Tibial nerve (tissue), 4 donors: ENCODE measurements at regions not wholly inside any gene's neighbourhood (a gene's known extent, or its start where the extent isn't known, plus 50 kb on each side); places are given as distances from the start of the nearest gene placed in this dataset.

Experiments used
- CTCF ChIP-seq, 5 experiments: fragments of 200-600 bp in 3 of 5; fragments of 450-650 bp in 2 of 5; sonication (generic) in 3 of 5; IDR thresholded peaks; one replicate each; pipeline ENCODE4 v1.5.1; 2016 to 2019; ENCODE audit warnings: antibody characterized with exemption in 5 of 5, mild to moderate bottlenecking in 3 of 5, moderate library complexity in 2 of 5
- EP300 ChIP-seq, 2 donors: sonication (generic); formaldehyde crosslinking; IDR thresholded peaks; one replicate each; pipeline ENCODE4 v1.6.1; 2017; ENCODE audit warnings: antibody characterized with exemption in 2 of 2, mild to moderate bottlenecking in 1 of 2
- POLR2A ChIP-seq, 2 donors: fragments of 450-650 bp; IDR thresholded peaks; one replicate each; pipeline ENCODE4 v1.6.1; 2017; ENCODE audit warnings: antibody characterized with exemption in 2 of 2, mild to moderate bottlenecking in 2 of 2, moderate library complexity in 2 of 2

- TF ChIP-seq CTCF (IDR thresholded peaks at IDR 0.05) (no peak), POLR2A (IDR thresholded peaks at IDR 0.05) (no peak), EP300 (IDR thresholded peaks at IDR 0.05) (no peak)
Observed at GRCh38 chr18:22033085-22033484, 136.3 kb upstream of the GATA6 start.
